ENCODE measurements at regions not wholly inside any gene's neighbourhood (a gene's known extent, or its start where the extent isn't known, plus 50 kb on each side); places are given as distances from the start of the nearest gene placed in this dataset.

- H3K36me3 Mint-ChIP-seq = peaks cover 0 to 7% of the 10 kb centered on the region in 2 donors
- no peaks in the 10 kb centered on the region for H3K27me3 Mint-ChIP-seq
- peak overlapping the region in 4 of 8 donors; percentile 2 to 51 (median 14) for H3K4me3 Mint-ChIP-seq
These were observed 192.2 kb upstream of the RHOBTB1 start for GRCh38 chr10:61136139-61136538.

DNA sequence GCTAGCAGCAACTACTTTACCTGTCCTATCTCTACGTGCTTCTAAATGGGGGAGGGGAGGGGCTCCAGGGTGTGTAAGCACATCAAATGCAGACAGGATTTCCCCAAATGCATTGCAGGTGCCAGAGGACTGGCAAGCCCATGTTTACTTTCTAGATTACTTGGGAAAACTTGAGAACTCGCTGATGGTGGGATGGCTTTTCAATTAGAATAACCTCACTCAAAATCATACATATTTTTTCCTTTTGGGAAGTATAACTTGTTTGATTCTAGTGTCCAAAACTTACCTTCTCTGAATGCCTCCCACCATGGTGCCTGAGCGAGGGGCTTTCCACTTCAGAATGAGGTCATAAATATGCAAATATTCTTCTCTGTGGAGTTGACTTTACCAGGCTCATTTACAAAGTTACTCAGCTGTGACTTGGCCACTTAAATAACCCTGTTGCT is 191.3 kb upstream of the RHOBTB1 start:
- peak; percentile 69 for DNase-seq
- peaks cover 0 to 10% (median 3%) of the 10 kb centered on the region in 7 donors for H3K9me3 Mint-ChIP-seq
- peak overlapping the region; percentile 89 to 98 (median 95) for H3K27ac Mint-ChIP-seq
- ATAC-seq (ENCODE audit: low read depth in 2 of 2) = peak; percentile 93 to 96
- H3K4me1 Mint-ChIP-seq = peaks cover 24 to 29% (median 28%) of the 10 kb centered on the region in 3 donors
- peak overlapping the region; percentile 1 to 83 (median 56) for H3K4me3 Mint-ChIP-seq
- H3K36me3 Mint-ChIP-seq = peaks cover 0 to 7% of the 10 kb centered on the region in 2 donors
- H3K27me3 Mint-ChIP-seq = no peaks in the 10 kb centered on the region

More at GRCh38 chr10:61136139-61136538, 192.2 kb upstream of the RHOBTB1 start:
- DNase-seq (no peak), ATAC-seq (ENCODE audit: low read depth in 2 of 2) (no peak)
- peaks cover 27 to 33% (median 28%) of the 10 kb centered on the region in 3 donors for H3K4me1 Mint-ChIP-seq
- H3K27ac Mint-ChIP-seq = peak overlapping the region; percentile 16 to 98 (median 84)
- H3K9me3 Mint-ChIP-seq = peaks cover 0 to 10% (median 3%) of the 10 kb centered on the region in 7 donors

DNA sequence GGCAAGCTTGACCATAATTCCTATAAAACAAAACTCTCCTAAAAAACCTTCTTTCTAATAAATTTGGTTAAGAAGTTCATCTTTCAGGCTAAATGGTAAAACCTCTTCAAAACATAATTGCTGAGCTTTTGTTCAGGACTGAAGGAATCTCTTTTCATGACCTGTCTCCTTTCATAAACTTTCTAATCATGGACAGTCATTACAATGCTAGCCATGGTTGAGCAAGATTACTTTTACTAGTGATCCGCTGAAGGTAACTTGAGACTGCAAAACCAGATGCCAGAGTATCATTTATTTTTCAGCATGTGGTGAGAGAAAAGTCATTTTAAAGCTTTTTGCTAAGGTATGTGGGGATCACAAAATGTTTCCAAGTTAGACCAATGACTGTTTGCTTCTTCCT is 186.4 kb upstream of the RHOBTB1 start:
- H3K27me3 Mint-ChIP-seq = no peaks in the 10 kb centered on the region
- DNase-seq (no peak), ATAC-seq (ENCODE audit: low read depth in 2 of 2) (no peak)
- no peak overlapping the region for H3K27ac Mint-ChIP-seq
- H3K4me3 Mint-ChIP-seq = no peak overlapping the region
- peaks cover 0 to 10% (median 3%) of the 10 kb centered on the region in 7 donors for H3K9me3 Mint-ChIP-seq
- H3K36me3 Mint-ChIP-seq = peaks cover 0 to 7% of the 10 kb centered on the region in 2 donors
- H3K4me1 Mint-ChIP-seq = peaks cover 14 to 22% (median 16%) of the 10 kb centered on the region in 3 donors

- peaks cover 0 to 3% (median under 1%) of the 10 kb centered on the region in 7 donors for H3K9me3 Mint-ChIP-seq
- no peak overlapping the region for H3K4me3 Mint-ChIP-seq
- ATAC-seq (ENCODE audit: low read depth in 2 of 2) (no peak), DNase-seq (no peak)
- H3K27me3 Mint-ChIP-seq = no peaks in the 10 kb centered on the region
- peaks cover 0 to 1% of the 10 kb centered on the region in 2 donors for H3K36me3 Mint-ChIP-seq
- H3K27ac Mint-ChIP-seq = peak overlapping the region in 2 of 6 donors; percentile 5 to 64
- peaks cover 15 to 34% (median 34%) of the 10 kb centered on the region in 3 donors for H3K4me1 Mint-ChIP-seq
These were observed 184.2 kb upstream of the RHOBTB1 start for GRCh38 chr10:61128196-61128595.

GRCh38 chr10:61125560-61126170 is 181.7 kb upstream of the RHOBTB1 start:
- H3K4me3 Mint-ChIP-seq = peak overlapping the region; percentile 4 to 70 (median 44)
- no peaks in the 10 kb centered on the region for H3K27me3 Mint-ChIP-seq
- H3K9me3 Mint-ChIP-seq = peaks cover 0 to 3% (median 0%) of the 10 kb centered on the region in 7 donors
- peak overlapping the region in 4 of 6 donors; percentile 78 to 92 (median 86) for H3K27ac Mint-ChIP-seq
- peaks cover 19 to 50% (median 43%) of the 10 kb centered on the region in 3 donors for H3K4me1 Mint-ChIP-seq
- H3K36me3 Mint-ChIP-seq = no peaks in the 10 kb centered on the region
- ATAC-seq (ENCODE audit: low read depth in 2 of 2) (peak; percentile 84 to 85), DNase-seq (peak; percentile 40)

DNA sequence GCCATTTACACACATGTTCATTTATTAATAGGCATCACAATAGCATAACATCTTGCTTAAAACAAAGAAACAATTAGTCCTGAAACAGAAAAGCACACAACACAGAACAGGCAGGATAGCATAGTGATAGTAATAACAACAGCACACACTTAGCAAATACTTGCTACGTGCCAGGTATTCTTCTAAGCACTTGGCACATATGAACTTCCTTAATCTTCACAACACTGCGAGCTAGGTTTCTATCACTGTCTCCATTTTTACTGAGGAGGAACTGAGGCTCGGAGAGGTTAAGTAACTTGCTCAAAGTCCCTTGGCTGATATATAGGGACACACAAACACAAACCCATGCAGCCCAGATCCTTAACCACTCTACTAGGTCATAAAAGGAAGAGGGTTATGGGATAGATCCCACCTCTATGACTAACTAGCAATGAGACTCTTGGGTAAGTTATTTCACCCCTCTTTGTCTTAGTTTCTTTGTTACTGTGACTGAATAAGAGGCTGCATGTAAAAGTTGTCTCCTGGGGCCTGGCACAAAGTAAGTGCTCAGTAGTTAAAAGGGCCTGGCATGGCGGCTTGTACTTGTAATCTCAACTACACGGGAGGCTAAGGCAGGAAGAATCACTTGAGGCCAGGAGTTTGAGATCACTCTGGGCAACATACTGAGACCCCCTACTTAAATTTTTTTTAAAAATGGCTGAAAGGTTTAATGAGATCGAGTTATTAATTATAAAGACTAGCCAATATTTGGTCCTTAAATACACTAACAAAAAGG is 181.0 kb upstream of the RHOBTB1 start:
- Mint-ChIP-seq H3K4me3 (peak overlapping the region in 7 of 8 donors; percentile 28 to 73 (median 67)), H3K4me1 (peaks cover 19 to 50% (median 43%) of the 10 kb centered on the region in 3 donors)

DNA sequence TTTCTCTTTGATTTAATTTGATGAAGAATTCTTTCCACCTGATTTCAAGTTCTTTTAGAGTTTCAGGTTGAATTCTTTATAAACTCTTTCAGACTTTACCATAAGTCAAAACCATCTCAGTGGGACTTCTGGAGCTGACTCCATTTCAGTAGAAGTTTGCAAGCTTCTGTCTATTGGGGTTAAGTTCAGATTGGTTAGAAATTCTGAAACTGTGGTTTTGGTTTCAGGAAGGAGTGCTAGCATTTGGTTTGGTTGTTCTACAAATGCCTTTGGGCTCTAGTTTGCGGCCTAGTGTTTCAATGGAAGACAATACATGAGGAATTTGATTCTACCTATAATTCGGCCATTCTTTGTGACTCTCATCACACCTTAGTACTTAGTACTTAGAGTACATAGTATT is 176.8 kb upstream of the RHOBTB1 start:
- Mint-ChIP-seq H3K4me1 (peaks cover 14 to 41% (median 35%) of the 10 kb centered on the region in 3 donors), H3K27me3 (no peaks in the 10 kb centered on the region), H3K4me3 (no peak overlapping the region), H3K27ac (no peak overlapping the region), H3K36me3 (no peaks in the 10 kb centered on the region), H3K9me3 (no peaks in the 10 kb centered on the region)
- DNase-seq = no peak
- ATAC-seq (ENCODE audit: low read depth in 2 of 2) = no peak

More for the DNA sequence above, 181.0 kb upstream of the RHOBTB1 start:
- DNase-seq = peak; percentile 25
- Mint-ChIP-seq H3K27me3 (no peaks in the 10 kb centered on the region), H3K36me3 (no peaks in the 10 kb centered on the region), H3K9me3 (peaks cover 0 to 3% (median 0%) of the 10 kb centered on the region in 7 donors), H3K27ac (peak overlapping the region; percentile 12 to 92 (median 70))
- ATAC-seq (ENCODE audit: low read depth in 2 of 2) = peak; percentile 64 to 68

DNA sequence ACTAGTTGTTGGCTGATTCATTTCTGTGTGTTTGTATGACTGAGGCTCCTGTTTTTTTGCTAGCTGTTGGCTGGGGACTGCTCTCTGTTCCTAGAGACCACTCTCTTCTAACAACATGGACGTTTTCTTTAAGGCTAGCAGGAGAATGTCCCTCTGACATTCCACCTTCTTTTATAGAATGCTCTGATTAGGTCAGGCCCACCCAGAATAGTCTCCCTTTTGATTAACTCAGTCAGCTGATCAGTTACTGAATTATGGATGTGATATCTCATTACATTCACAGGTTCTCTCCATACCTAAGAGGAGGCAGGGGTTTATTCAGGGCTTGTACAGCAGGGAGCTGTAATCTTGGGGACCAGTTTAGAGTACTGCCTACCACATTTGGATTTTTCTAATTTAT is 175.6 kb upstream of the RHOBTB1 start:
- H3K9me3 Mint-ChIP-seq = no peaks in the 10 kb centered on the region
- no peak overlapping the region for H3K4me3 Mint-ChIP-seq
- peaks cover 4 to 29% (median 23%) of the 10 kb centered on the region in 3 donors for H3K4me1 Mint-ChIP-seq
- no peak for DNase-seq
- no peak overlapping the region for H3K27ac Mint-ChIP-seq
- H3K27me3 Mint-ChIP-seq = peaks cover 0 to 6% (median 0%) of the 10 kb centered on the region in 3 donors
- ATAC-seq (ENCODE audit: low read depth in 2 of 2) = no peak
- no peaks in the 10 kb centered on the region for H3K36me3 Mint-ChIP-seq

- no peaks in the 10 kb centered on the region for H3K9me3 Mint-ChIP-seq
- no peak overlapping the region for H3K27ac Mint-ChIP-seq
- no peak for ATAC-seq (ENCODE audit: low read depth in 2 of 2)
- peaks cover 0 to 16% (median 0%) of the 10 kb centered on the region in 3 donors for H3K27me3 Mint-ChIP-seq
- H3K36me3 Mint-ChIP-seq = no peaks in the 10 kb centered on the region
- no peak for DNase-seq
- no peak overlapping the region for H3K4me3 Mint-ChIP-seq
- peaks cover 0 to under 1% (median under 1%) of the 10 kb centered on the region in 3 donors for H3K4me1 Mint-ChIP-seq
These were observed 171.9 kb upstream of the RHOBTB1 start for GRCh38 chr10:61115897-61116296.

GRCh38 chr10:61112771-61113170 is 168.8 kb upstream of the RHOBTB1 start:
- Mint-ChIP-seq H3K27me3 (peaks cover 0 to 21% (median 2%) of the 10 kb centered on the region in 3 donors), H3K4me3 (no peak overlapping the region)
- ATAC-seq (ENCODE audit: low read depth in 2 of 2) = no peak

DNA sequence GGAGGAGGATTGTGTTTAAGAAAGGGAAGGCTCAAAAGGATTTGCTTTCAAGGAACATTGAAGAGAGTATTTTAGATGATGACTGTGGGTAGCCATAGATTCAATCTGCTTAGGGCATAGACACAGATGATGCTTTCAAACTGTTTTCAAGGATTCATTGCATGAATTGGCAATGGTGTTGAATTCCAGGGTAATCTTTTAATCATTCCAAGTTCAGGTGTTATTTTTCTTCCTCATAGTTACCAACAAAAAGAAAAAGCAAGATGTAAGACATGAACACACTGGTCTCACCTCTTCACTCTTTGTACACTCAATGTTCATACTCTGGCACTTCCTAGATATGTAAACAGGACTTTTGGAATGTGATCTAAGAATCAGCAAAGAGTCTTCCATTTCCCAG is 167.0 kb upstream of the RHOBTB1 start:
- Mint-ChIP-seq H3K4me1 (no peaks in the 10 kb centered on the region), H3K36me3 (peaks cover 0 to 2% of the 10 kb centered on the region in 2 donors), H3K9me3 (no peaks in the 10 kb centered on the region), H3K27me3 (peaks cover 5 to 33% (median 18%) of the 10 kb centered on the region in 3 donors), H3K4me3 (no peak overlapping the region), H3K27ac (no peak overlapping the region)
- no peak for ATAC-seq (ENCODE audit: low read depth in 2 of 2)
- no peak for DNase-seq

More at GRCh38 chr10:61112771-61113170, 168.8 kb upstream of the RHOBTB1 start:
- no peak for DNase-seq
- Mint-ChIP-seq H3K36me3 (no peaks in the 10 kb centered on the region), H3K4me1 (no peaks in the 10 kb centered on the region), H3K27ac (no peak overlapping the region), H3K9me3 (no peaks in the 10 kb centered on the region)

DNA sequence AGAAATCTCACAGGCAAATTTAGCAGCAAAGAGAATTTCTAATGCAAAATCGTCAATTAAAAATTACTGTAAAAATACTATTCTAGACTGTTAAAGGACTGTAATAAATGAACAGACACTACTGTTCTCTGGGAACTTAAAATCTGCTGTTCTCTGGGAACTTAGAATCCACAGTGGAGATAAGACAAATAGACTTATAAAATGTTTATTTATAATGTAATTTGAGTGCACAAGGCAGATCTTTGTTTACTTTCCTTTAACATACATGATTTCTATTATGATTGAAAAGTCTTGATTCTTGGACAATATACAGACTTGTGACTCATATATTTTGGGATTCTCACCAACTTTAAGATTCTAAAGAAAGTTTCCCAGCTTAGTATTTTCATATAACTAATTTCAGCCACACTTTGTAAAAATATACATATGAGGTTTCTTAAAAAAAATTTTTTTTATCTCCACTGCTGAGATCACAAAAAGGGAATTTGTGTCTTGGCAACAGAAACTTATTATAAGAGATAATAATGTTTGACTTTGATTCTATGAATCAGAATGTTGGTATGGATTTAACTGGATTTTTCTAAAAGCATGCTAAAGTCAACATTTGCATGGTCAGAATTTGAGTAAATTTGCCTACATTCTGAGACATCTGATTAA is 166.3 kb upstream of the RHOBTB1 start:
- Mint-ChIP-seq H3K27me3 (peaks cover 5 to 32% (median 18%) of the 10 kb centered on the region in 3 donors), H3K9me3 (no peaks in the 10 kb centered on the region), H3K27ac (no peak overlapping the region), H3K36me3 (peaks cover 0 to 4% of the 10 kb centered on the region in 2 donors), H3K4me1 (no peaks in the 10 kb centered on the region), H3K4me3 (no peak overlapping the region)
- DNase-seq (no peak), ATAC-seq (ENCODE audit: low read depth in 2 of 2) (no peak)

- H3K9me3 Mint-ChIP-seq = peaks cover 0 to 2% (median 0%) of the 10 kb centered on the region in 7 donors
- peaks cover 0 to 4% of the 10 kb centered on the region in 2 donors for H3K36me3 Mint-ChIP-seq
- DNase-seq (no peak), ATAC-seq (ENCODE audit: low read depth in 2 of 2) (no peak)
- H3K27ac Mint-ChIP-seq = peak overlapping the region in 1 of 6 donors; percentile 16
- no peak overlapping the region for H3K4me3 Mint-ChIP-seq
- H3K4me1 Mint-ChIP-seq = no peaks in the 10 kb centered on the region
- H3K27me3 Mint-ChIP-seq = peaks cover 5 to 28% (median 18%) of the 10 kb centered on the region in 3 donors
These were observed 164.9 kb upstream of the RHOBTB1 start for GRCh38 chr10:61108915-61109314.
